Cardiac fibroblast (primary cell): ENCODE measurements at regions not wholly inside any gene's neighbourhood (a gene's known extent, or its start where the extent isn't known, plus 50 kb on each side); places are given as distances from the start of the nearest gene placed in this dataset.

Experiments used
- DNase-seq, 2 donors: peaks; one replicate each; pipeline versions ENCODE4 v3.0.0 to v3.0.0-alpha.2; 2010; ENCODE audit warnings: low read depth in 2 of 2
- H3K4me3 ChIP-seq, 2 donors: replicated peaks in 1 of 2; 1 replicate in 1 of 2; 2 replicates in 1 of 2; pipeline ENCODE4 v1.5.1; 2011; ENCODE audit warnings: low read depth in 2 of 2, low read length in 2 of 2, mild to moderate bottlenecking in 2 of 2, moderate library complexity in 1 of 2
- TF ChIP-seq, protein P1 (sequence below): IDR thresholded peaks from one replicate; pipeline ENCODE4 v1.5.1; 2011; ENCODE audit warnings: low read depth, mild to moderate bottlenecking, low read length, inconsistent platforms

DNA sequence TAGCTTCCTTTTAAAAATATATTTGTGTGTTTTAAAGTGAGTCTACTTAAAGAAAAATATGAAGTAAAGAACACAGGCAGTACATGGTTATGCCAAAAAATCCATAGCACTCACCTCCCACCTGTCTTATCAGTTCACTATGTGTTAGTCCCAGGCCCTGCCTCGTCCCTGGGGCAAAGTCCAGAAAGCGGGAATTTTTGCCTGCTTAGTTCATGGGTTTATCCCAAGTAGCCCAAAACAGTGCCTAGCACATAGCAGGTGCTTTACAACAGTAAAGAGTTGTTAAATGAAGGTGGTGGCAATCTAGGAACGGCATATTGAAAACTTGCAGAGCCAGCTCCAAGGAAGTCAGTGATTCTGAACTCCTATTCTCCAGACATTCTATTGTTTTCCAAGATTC, 154.0 kb downstream of the MN1 start:
- no peak for DNase-seq
- TF ChIP-seq, protein P1, sequence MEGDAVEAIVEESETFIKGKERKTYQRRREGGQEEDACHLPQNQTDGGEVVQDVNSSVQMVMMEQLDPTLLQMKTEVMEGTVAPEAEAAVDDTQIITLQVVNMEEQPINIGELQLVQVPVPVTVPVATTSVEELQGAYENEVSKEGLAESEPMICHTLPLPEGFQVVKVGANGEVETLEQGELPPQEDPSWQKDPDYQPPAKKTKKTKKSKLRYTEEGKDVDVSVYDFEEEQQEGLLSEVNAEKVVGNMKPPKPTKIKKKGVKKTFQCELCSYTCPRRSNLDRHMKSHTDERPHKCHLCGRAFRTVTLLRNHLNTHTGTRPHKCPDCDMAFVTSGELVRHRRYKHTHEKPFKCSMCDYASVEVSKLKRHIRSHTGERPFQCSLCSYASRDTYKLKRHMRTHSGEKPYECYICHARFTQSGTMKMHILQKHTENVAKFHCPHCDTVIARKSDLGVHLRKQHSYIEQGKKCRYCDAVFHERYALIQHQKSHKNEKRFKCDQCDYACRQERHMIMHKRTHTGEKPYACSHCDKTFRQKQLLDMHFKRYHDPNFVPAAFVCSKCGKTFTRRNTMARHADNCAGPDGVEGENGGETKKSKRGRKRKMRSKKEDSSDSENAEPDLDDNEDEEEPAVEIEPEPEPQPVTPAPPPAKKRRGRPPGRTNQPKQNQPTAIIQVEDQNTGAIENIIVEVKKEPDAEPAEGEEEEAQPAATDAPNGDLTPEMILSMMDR = no peak
- H3K4me3 ChIP-seq = no peak overlapping the region

DNA sequence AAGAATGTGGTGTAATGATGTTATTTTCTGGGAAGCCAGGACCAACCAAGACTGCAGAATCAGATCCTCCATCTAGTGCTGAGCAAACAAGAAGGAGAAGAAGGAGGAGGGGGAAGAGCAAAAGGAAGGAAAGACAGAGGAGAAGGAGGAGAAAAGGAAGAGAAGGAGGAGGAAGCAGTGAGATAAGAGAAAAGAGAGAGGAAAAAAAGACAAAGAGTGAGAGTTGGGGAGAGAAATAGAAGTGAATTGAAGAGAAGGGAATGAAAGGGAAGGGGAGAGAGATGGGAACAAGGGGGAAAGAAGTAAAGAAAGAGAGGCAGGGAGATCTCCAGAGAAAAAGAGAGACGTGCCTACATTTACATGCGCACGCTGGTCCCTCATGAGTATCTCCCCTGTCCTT, 153.5 kb downstream of the MN1 start:
- no peak overlapping the region for H3K4me3 ChIP-seq
- TF ChIP-seq, protein P1 = no peak
- no peak for DNase-seq

DNA sequence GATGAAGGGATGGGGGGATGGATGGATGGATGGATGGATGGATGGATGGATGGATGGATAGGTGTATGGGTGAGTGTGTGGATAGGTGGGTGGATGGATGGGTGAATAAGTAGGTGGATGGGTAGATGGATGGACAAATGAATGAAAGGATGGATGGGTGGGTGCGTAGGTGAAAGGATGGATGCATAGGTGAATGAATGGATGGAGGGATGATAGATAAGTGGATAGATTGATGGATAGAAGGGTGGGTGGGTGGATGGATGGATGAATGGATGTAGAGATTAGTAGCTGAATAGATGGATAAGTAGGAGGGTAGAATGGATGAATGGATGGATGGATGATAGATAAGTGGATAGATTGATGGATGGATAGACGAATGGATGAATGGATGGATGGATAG, 152.7 kb downstream of the MN1 start:
- TF ChIP-seq, protein P1 = no peak
- H3K4me3 ChIP-seq = no peak overlapping the region
- DNase-seq = no peak

DNA sequence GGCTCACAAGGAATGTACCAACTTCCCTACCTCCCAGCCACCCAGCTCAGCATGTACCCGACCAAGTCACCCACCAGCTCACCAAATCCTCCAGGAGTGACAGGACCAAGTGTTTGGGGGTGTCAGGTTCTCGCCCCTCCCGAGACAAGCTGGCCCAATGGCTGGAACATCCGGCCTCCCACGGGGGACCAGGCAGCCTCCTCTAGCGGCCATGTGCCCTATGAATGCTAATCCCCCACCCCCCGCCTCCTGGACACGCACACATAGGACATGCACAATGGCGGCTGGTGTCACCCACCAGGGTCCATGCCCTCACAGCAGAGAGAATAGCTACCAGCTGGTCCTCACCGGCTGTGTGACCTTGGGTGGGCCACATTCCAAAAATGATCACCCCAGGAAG, 151.0 kb downstream of the MN1 start:
- DNase-seq = no peak
- no peak overlapping the region for H3K4me3 ChIP-seq
- TF ChIP-seq, protein P1 = no peak

DNA sequence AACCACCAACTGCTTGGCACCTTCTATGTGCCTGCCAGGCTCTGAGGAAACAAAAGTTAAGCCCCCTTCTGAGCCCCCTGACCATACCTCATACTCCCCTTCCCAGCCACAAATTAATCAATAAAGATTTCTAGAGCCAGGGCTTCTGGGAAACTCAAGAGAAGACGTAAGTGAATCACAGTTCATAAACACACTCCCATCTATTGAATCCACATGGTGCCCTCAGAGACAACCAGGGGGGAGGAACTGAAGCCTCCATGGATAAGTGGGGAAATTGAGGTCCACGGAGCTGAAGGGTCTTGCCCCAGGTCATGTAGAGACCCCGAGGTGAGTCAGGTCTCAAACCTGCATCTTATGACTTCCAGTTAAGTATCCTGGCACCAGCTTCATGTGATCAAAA, 150.6 kb downstream of the MN1 start:
- DNase-seq = no peak
- no peak overlapping the region for H3K4me3 ChIP-seq
- TF ChIP-seq, protein P1 = no peak

DNA sequence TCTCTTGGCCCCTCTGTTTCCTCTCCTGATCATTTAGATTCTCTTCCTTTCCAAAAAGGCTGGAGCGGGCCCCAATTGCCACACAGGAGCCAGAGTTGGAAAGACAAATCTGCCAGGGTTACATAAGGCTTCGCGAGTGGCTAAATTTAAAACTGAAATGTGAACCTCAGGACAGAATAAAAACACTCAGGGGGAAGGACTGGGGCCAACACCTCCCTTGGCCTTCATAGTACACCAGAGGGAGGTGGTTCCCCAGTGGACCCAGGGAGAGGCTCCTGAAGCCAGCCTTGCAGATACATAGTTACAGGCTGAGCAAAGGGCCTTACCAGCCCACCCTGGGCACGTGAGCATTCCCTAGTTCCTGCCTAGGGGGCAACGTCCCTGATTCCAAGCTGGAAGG, 150.1 kb downstream of the MN1 start:
- no peak overlapping the region for H3K4me3 ChIP-seq
- DNase-seq = no peak
- TF ChIP-seq, protein P1 = no peak
